HG03097 (cell line): ENCODE measurements at regions not wholly inside any gene's neighbourhood (a gene's known extent, or its start where the extent isn't known, plus 50 kb on each side); places are given as distances from the start of the nearest gene placed in this dataset.

Source experiments
- ATAC-seq: cut with Tn5 transposase; IDR thresholded peaks from one replicate; pipeline ENCODE4 v1.9.1; 2021; ENCODE audit not compliant: unreplicated experiment, low FRiP score

DNA sequence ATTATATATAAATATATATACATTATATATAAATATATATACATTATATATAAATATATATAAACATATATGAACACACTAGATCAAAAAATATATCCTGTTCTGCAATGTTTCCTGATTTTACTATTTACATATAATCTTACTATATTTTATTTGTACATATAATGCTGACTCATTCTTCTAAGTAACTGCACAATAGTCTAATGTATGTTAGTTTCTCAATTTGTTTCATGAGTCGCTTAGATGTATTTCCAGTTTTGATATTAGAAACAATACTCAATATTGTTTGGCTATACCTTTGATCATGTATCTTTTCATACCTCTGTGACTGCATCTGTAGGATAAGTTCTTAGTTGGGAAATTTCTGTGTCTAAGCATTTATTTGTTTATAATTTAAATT, 669.9 kb upstream of the CCDC54 start:
- no peak for ATAC-seq

DNA sequence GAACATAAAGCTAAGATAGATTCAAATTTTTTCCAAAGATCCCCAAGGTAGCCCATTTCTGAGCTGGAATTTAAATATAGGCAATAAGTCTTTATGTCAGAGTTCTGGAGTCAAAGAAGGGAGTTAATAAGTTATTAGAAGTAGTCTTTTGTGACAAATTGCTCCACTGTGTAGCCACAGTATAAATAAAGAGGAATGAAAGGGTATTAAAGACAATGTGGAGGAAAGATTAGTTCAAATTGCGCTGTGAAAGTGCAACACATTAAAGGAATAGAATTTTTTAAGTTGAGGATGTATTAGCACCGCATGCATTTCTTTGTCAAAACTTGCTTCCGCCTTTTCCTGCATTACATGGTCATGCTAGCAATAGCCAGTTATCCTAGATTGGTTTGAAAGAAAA, 666.6 kb upstream of the CCDC54 start:
- ATAC-seq, result no peak

DNA sequence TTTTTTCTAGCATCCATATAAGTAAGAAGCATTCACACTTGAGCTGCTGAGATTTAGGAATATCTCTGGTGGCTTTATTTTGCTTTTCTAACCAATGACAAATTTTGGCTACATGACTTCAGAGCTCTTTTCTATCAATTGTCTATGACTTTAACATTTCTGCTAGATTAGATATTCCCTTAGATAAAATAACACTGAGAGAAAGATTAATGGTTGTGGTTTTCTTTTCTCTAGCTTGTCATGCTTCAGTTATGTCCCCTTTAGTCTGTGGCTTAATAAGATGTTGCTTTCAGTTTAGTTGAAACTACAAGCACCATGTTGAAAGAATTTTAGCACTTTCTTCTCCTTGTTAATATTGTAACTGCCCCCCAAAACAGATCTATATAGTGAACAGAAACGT, 665.6 kb upstream of the CCDC54 start:
- ATAC-seq, result no peak

- no peak for ATAC-seq
Measured at GRCh38 chr3:106714400-106714799, 662.8 kb upstream of the CCDC54 start.

DNA sequence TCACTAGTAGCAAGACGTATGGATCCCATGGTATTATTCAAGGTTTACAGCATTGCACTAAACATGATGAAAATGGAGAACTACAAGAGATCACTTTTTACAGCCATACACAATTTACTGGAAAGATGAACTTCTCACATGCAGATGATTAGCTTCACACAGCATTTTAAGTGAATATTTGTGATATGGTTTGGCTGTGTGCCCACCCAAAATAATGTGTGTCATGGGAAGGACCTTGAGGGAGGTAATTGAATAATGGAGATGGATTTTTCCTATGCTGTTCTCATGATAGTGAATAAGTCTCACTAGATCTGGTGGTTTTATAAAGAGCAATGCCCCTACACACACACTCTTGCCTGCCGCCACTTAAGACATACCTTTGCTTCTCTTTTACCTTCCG, 662.0 kb upstream of the CCDC54 start:
- ATAC-seq, result no peak

- no peak for ATAC-seq
Measured at GRCh38 chr3:106717178-106717780, 660.0 kb upstream of the CCDC54 start.

DNA sequence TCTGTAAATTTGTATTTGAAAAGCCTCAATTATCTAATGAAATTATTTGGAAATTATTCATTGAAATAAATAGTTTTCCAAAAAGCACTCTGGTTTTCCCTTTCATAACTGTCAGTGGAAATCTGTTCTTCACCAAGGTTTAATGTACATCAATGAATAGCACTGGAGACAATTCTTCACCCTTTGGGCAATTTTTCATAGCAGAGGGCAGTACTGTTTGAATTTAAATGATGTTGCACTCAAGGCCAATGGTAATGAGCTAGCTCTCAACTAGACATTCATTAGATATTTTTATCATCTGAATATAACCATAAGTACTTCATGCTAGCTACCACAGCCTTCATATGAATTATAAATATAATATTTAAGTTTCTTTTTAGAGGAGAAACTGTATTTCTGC, 658.2 kb upstream of the CCDC54 start:
- no peak for ATAC-seq

GRCh38 chr3:106719583-106719982, 657.7 kb upstream of the CCDC54 start:
- no peak for ATAC-seq

DNA sequence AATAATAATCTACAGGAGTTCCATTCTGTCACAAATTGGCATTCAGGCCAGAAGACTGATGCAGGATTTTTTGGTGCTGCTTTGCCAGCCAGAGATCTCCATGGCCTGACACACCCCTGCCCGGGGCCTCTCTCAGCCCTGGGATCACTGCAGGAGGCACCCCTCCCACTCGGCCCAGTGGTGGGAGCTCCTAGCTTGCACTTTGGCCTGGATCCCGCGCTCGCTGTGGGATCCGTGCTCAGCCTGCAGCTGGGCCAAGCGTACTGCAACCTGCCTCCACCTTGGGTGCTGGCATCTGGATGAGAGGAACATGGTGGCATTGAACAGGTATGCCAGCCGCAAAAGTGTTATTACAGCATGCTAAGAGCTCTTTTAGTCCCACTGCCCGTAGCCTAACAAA, 656.7 kb upstream of the CCDC54 start:
- no peak for ATAC-seq

DNA sequence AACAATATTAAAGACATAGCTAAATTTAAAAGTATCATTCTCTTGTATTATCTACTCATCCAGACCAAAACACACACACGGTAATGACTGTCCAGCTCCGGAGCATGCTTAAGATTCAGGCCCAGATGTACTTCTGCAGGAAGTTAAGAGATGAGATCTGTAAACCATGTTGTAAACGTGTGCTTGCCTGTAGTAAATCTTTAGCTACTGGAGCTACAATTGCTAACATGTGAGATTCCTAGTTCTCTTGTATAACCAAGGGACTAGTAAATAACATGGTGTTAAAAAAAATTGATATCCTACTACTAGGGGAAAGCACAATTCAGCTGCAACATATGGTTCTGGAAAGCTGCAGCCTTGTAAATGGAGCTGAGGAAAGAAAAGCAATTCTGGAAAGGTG, 651.7 kb upstream of the CCDC54 start:
- ATAC-seq, result no peak

DNA sequence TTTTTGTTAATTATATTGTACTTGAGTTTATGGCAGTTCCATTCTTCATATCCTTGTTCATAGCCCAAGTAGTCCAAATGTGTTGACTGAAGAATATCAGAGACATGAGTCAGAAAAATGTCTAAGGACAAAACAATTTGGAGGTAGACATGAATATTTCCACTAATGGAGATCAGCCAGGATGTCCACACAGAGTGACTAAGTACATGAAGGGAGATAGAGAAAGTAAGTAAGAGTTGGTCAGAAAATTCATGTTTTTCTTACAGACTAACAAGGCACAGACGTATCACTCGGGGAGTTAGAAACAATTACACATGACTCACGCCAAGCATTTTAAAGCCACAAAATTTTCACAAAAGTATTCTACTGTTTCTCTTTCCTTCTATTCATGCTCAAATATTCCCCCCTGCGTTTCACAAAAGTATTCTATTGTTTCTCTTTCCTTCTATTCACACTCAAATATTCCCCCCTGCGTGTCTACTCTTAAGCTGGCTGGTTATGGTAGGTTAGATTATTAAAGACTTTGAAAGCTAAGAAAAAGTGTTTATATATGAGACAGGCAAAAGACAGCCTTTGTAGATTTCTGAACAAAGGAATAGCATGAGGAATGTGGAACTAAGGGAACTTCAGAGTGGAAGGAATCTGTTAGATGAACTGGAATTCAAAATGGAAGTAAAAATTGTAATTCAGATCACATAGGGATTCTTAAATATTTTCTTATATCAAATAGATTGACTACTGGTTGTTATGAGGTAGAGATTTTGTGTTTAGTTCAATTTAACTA, 648.7 kb upstream of the CCDC54 start:
- no peak for ATAC-seq

DNA sequence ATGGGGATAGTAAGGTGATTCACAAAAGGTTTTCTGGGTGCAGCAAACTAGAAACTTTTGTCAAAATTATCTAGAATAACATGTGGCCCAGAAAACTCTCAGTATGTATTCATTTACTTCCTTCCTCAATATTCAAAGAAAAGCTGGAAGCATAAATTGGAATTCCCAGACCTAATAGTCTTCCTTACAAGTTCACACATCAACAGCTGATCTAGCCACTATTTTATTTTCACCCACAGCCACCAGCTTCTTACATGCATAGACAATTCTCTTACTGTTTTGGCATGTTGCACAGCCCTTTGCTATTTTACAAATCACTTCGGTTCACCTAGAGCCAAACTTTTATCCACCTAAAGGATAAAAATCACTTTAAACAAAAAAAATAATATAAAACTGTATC, 647.8 kb upstream of the CCDC54 start:
- no peak for ATAC-seq

- no peak for ATAC-seq
Measured at GRCh38 chr3:106731230-106731629, 646.0 kb upstream of the CCDC54 start.

- no peak for ATAC-seq
Measured at GRCh38 chr3:106734712-106735111, 642.5 kb upstream of the CCDC54 start.

DNA sequence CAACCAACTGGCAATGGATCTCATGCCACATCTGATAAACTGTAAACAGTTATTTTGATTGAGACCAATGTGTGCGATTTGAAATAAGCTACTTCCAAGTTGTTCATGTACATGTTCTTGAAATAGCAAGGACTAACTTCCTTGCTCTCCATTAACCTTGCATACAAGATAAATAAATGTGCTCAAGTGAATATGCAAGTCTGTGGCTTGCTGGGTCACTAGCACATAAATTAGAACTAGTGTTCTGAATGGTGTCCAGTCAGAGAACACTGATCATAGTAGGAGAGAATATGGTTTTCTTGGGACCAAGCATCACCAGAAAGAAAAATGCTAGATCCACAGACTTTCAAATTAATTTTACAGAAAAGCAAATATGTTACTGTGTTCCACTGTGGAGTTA, 640.0 kb upstream of the CCDC54 start:
- no peak for ATAC-seq

DNA sequence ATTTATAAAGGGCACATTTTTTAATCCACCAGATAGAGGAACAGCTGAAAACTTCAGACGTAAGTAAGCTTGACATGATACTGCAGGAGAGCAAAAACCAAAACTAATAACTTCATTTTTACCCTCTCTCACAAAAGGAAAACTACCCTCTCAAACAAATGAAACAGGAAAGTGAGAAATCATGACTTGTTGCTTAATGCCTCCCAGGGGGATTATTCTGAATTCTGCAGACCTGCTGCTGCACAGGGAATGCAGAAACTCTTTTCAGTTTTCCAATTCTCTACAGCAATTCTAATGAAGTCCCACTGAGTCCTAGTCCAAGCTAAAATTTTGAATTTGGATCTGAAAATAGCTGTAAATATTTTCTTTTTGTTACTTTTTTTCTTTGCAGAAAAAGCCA, 637.1 kb upstream of the CCDC54 start:
- ATAC-seq, result no peak

DNA sequence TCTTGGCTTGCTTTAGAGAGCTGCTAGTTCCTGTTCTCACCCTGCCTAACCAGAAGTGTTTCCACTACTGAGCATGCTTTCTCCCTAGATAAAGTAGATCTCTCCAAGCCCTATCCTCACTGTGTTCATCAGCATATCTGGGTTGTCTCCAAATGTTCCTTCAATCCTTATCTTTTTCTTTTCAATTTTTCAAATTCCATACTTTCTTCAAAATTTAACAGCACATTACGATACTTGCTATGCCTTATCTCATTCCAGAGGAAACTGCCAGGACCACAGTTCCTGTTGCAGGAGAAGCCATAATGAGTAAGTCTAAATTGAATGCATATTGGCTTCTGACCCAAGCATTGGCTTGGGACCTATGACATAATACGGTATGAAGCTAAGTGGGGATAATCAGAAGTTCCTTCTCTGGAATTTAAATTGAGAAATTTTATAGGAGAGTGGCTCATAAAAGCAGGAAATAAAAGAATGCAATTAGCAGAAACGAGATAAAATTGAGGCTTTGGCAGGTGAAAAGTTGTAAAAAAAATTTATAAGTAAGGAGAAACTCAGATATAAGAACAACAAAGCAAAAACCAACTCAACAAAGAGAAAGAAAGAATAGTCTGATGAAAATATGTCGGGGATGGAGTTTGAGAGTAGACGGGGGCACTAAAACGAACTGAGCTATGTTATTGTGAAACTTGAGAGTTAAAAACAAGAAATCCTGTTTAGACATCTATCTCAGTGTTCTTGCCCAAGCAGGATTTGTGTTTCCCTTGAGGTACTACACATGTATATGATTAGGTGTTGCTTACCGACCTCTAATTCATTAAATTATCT, 631.7 kb upstream of the CCDC54 start:
- ATAC-seq, result no peak

DNA sequence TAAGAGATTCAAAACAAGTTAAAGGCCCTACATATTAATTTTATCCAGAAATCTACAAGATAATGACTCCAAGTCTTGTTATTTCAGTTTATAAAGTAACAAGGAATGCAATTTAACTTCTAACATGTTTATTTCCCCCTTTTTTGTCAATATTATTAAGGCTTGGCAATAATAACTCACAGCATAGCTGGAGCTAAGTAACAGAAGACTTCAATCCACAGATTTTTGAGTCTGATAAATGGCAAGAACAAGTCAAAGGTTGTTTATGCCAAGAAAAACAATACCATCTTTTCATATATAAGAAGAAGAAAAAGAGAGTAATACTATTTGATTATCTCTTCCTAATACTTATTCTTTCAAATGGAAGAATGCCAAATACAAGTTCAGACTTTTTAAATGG, 631.0 kb upstream of the CCDC54 start:
- ATAC-seq, result no peak

GRCh38 chr3:106748472-106749262, 628.6 kb upstream of the CCDC54 start:
- ATAC-seq, result no peak

GRCh38 chr3:106750092-106750491, 627.1 kb upstream of the CCDC54 start:
- ATAC-seq, result no peak

DNA sequence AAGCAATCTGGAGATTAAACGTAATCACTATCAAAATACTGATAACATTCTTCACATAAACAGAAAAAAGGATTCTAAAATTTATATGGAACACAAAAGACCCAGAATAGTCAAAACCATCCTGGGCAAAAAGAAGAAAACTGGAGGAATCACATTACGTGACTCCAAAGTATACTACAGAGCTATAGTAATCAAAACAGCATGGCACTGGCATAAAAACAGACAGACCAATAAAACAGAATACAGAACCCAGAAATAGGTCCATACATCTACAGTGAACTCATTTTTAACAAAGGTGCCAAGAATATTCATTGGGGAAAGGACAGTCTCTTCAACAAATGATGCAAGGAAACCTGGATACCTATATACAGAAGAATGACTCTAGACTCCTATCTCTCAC, 621.9 kb upstream of the CCDC54 start:
- ATAC-seq, result no peak
